Endothelial cell (in vitro differentiated cells): ENCODE measurements at regions not wholly inside any gene's neighbourhood (a gene's known extent, or its start where the extent isn't known, plus 50 kb on each side); places are given as distances from the start of the nearest gene placed in this dataset.

Experiments used
- DNase-seq: peaks from one replicate; pipeline ENCODE4 v3.0.0; 2021; ENCODE audit warnings: low spot score
- H3K27ac Mint-ChIP-seq: one replicate; pipeline ENCODE4 v1.8.0; 2021; ENCODE audit warnings: mixed read lengths, inconsistent platforms; ENCODE audit not compliant: unreplicated experiment
- H3K27me3 Mint-ChIP-seq: one replicate; pipeline ENCODE4 v1.8.0; 2021; ENCODE audit warnings: mild to moderate bottlenecking, moderate library complexity, mixed read lengths, inconsistent platforms; ENCODE audit not compliant: unreplicated experiment
- H3K36me3 Mint-ChIP-seq: one replicate; pipeline ENCODE4 v1.8.0; 2021; ENCODE audit warnings: mild to moderate bottlenecking, low read depth, mixed read lengths, inconsistent platforms; ENCODE audit not compliant: unreplicated experiment
- H3K4me1 Mint-ChIP-seq: one replicate; pipeline ENCODE4 v1.8.0; 2021; ENCODE audit warnings: mild to moderate bottlenecking, mixed read lengths, inconsistent platforms; ENCODE audit not compliant: unreplicated experiment
- H3K4me3 Mint-ChIP-seq: one replicate; pipeline ENCODE4 v1.8.0; 2021; ENCODE audit warnings: mild to moderate bottlenecking, mixed read lengths, inconsistent platforms; ENCODE audit not compliant: unreplicated experiment
- H3K9me3 Mint-ChIP-seq: one replicate; pipeline ENCODE4 v1.8.0; 2021; ENCODE audit warnings: mixed read lengths, inconsistent platforms; ENCODE audit not compliant: unreplicated experiment
- TF ChIP-seq, protein P1 (sequence below): fragments of 200-600 bp; sonication (generic); IDR thresholded peaks from one replicate; pipeline ENCODE4 v1.5.0; 2021; ENCODE audit warnings: antibody characterized with exemption; ENCODE audit not compliant: unreplicated experiment

- Mint-ChIP-seq H3K36me3 (no peaks in the 10 kb centered on the region), H3K4me1 (peaks cover 11% of the 10 kb centered on the region), H3K27me3 (peaks cover 4% of the 10 kb centered on the region), H3K9me3 (no peaks in the 10 kb centered on the region), H3K4me3 (no peak overlapping the region), H3K27ac (peak overlapping the region; percentile 70)
- TF ChIP-seq, protein P1, sequence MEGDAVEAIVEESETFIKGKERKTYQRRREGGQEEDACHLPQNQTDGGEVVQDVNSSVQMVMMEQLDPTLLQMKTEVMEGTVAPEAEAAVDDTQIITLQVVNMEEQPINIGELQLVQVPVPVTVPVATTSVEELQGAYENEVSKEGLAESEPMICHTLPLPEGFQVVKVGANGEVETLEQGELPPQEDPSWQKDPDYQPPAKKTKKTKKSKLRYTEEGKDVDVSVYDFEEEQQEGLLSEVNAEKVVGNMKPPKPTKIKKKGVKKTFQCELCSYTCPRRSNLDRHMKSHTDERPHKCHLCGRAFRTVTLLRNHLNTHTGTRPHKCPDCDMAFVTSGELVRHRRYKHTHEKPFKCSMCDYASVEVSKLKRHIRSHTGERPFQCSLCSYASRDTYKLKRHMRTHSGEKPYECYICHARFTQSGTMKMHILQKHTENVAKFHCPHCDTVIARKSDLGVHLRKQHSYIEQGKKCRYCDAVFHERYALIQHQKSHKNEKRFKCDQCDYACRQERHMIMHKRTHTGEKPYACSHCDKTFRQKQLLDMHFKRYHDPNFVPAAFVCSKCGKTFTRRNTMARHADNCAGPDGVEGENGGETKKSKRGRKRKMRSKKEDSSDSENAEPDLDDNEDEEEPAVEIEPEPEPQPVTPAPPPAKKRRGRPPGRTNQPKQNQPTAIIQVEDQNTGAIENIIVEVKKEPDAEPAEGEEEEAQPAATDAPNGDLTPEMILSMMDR: no peak
- no peak for DNase-seq
Measured at GRCh38 chr13:98632961-98633360, 56.1 kb upstream of the STK24 start.

GRCh38 chr13:98629055-98629454 is 52.1 kb upstream of the STK24 start:
- TF ChIP-seq, protein P1: no peak
- no peak for DNase-seq
- Mint-ChIP-seq H3K27ac (no peak overlapping the region), H3K27me3 (peaks cover 1% of the 10 kb centered on the region), H3K36me3 (no peaks in the 10 kb centered on the region), H3K4me1 (peaks cover 14% of the 10 kb centered on the region), H3K4me3 (no peak overlapping the region), H3K9me3 (no peaks in the 10 kb centered on the region)
